IMR-90 (cell line): ENCODE measurements at regions not wholly inside any gene's neighbourhood (a gene's known extent, or its start where the extent isn't known, plus 50 kb on each side); places are given as distances from the start of the nearest gene placed in this dataset.

Source experiments
- ATAC-seq: fragments of 200-7000 bp; cut with Tn5 transposase; 2 replicates; pipeline ENCODE4 v1.9.1; 2020; ENCODE audit warnings: low read depth, mild to moderate bottlenecking, moderate library complexity
- BruUV-seq: library from RNA; stranded (reverse); fragments of 400-500 nt; replicated peaks from 2 replicates; lab custom pipeline; 2021; lab: Mats Ljungman, UMichigan
- CTCF ChIA-PET: fragments of 300-600 bp; formaldehyde crosslinking; extraction: SDS; loops from one replicate; lab custom pipeline; 2021; ENCODE audit warnings: antibody characterized with exemption; lab: Yijun Ruan, JAX
- POLR2A ChIA-PET: fragments of 300-600 bp; sonication (Branson Sonifier 250); formaldehyde crosslinking; loops from one replicate; lab custom pipeline; 2022; ENCODE audit warnings: antibody characterized with exemption; ENCODE audit not compliant: unreplicated experiment; lab: Charles Lee
- DNase-seq: peaks from one replicate; pipeline ENCODE4 v3.0.0; 2013
- H2AFZ ChIP-seq: replicated peaks from 2 replicates; pipeline ENCODE3; 2013; ENCODE audit warnings: low read length, mild to moderate bottlenecking; ENCODE audit not compliant: poor library complexity
- H2AK5ac ChIP-seq: 2 replicates; pipeline ENCODE4 v1.6.1; 2013; ENCODE audit warnings: low read depth, low read length, inconsistent platforms
- H2AK9ac ChIP-seq: replicated peaks from 2 replicates; pipeline ENCODE3; 2013; ENCODE audit warnings: mild to moderate bottlenecking, low read depth, low read length, moderate library complexity; ENCODE audit not compliant: poor library complexity
- H2BK120ac ChIP-seq: 2 replicates; pipeline ENCODE4 v1.6.1; 2013; ENCODE audit warnings: low read depth, low read length, inconsistent platforms
- H2BK15ac ChIP-seq: 3 replicates; pipeline ENCODE4 v1.6.1; 2013; ENCODE audit warnings: low read depth, low read length, inconsistent platforms
- H2BK20ac ChIP-seq: 2 replicates; pipeline ENCODE4 v1.6.1; 2013; ENCODE audit warnings: low read depth, mild to moderate bottlenecking, inconsistent platforms, low read length, moderate library complexity
- H2BK5ac ChIP-seq: 2 replicates; pipeline ENCODE4 v1.6.1; 2013; ENCODE audit warnings: mild to moderate bottlenecking, low read depth, low read length, inconsistent platforms; ENCODE audit not compliant: poor library complexity, severe bottlenecking
- H3K14ac ChIP-seq: replicated peaks from 2 replicates; pipeline ENCODE4 v1.6.1; 2013; ENCODE audit warnings: low read depth, low read length, inconsistent platforms
- H3K18ac ChIP-seq: 2 replicates; pipeline ENCODE4 v1.6.1; 2013; ENCODE audit warnings: low read depth, low read length, control low read depth
- H3K23ac ChIP-seq: 2 replicates; pipeline ENCODE4 v1.6.1; 2013; ENCODE audit warnings: low read depth, low read length, inconsistent platforms
- H3K27ac ChIP-seq: 2 replicates; pipeline ENCODE4 v1.5.1; 2013; ENCODE audit warnings: mild to moderate bottlenecking, control low read depth, low read length; ENCODE audit not compliant: insufficient read depth
- H3K27me3 ChIP-seq: 2 replicates; pipeline ENCODE4 v1.6.1; 2013; ENCODE audit warnings: low read length; ENCODE audit not compliant: control insufficient read depth, insufficient read depth
- H3K36me3 ChIP-seq: 2 replicates; pipeline ENCODE4 v1.6.1; 2013; ENCODE audit warnings: low read length, mixed read lengths; ENCODE audit not compliant: control insufficient read depth, insufficient read depth
- H3K4ac ChIP-seq: 2 replicates; pipeline ENCODE4 v1.6.1; 2013; ENCODE audit warnings: low read depth, low read length, inconsistent platforms
- H3K4me1 ChIP-seq: 2 replicates; pipeline ENCODE4 v1.6.1; 2013; ENCODE audit warnings: low read length, mixed read lengths; ENCODE audit not compliant: control insufficient read depth, insufficient read depth
- H3K4me2 ChIP-seq: 2 replicates; pipeline ENCODE4 v1.6.1; 2013; ENCODE audit warnings: low read depth, mild to moderate bottlenecking, control low read depth, low read length, moderate library complexity
- H3K4me3 ChIP-seq: 2 replicates; pipeline ENCODE4 v1.5.1; 2013; ENCODE audit warnings: low read depth, mild to moderate bottlenecking, control low read depth, low read length, moderate library complexity; ENCODE audit not compliant: insufficient read depth
- H3K56ac ChIP-seq: 2 replicates; pipeline ENCODE4 v1.6.1; 2013; ENCODE audit warnings: low read length, inconsistent platforms; ENCODE audit not compliant: insufficient read depth; ENCODE audit errors: extremely low read depth
- H3K79me1 ChIP-seq, 2 experiments: 2 replicates each; pipeline ENCODE4 v1.6.1; 2013; ENCODE audit warnings: low read length in 2 of 2, inconsistent platforms in 1 of 2, low read depth in 1 of 2
- H3K9ac ChIP-seq: 2 replicates; pipeline ENCODE4 v1.6.1; 2013; ENCODE audit warnings: low read depth, low read length, control low read depth
- H3K9me1 ChIP-seq: 2 replicates; pipeline ENCODE4 v1.6.1; 2013; ENCODE audit warnings: low read length, inconsistent platforms; ENCODE audit not compliant: insufficient read depth
- H3K9me3 ChIP-seq: 2 replicates; pipeline ENCODE4 v1.6.1; 2013; ENCODE audit warnings: low read length; ENCODE audit not compliant: control insufficient read depth, insufficient read depth
- H4K20me1 ChIP-seq: 2 replicates; pipeline ENCODE4 v1.6.1; 2013; ENCODE audit warnings: low read length, inconsistent platforms; ENCODE audit not compliant: insufficient read depth
- H4K5ac ChIP-seq: 2 replicates; pipeline ENCODE4 v1.6.1; 2013; ENCODE audit warnings: mild to moderate bottlenecking, low read depth, low read length, control low read depth
- H4K8ac ChIP-seq, 2 experiments: 2 replicates each; pipeline ENCODE4 v1.6.1; 2013; ENCODE audit warnings: low read depth in 2 of 2, low read length in 2 of 2, control low read depth in 1 of 2, inconsistent platforms in 1 of 2
- H4K91ac ChIP-seq: 2 replicates; pipeline ENCODE4 v1.6.1; 2013; ENCODE audit warnings: low read depth, low read length, inconsistent platforms; ENCODE audit not compliant: insufficient read depth
- CEBPB ChIP-seq: IDR thresholded peaks from 2 replicates; pipeline ENCODE4 v1.6.1; 2012; ENCODE audit warnings: low read depth, low read length, improper control_type of control experiment
- MAZ ChIP-seq: IDR thresholded peaks from 2 replicates; pipeline ENCODE4 v1.6.1; 2012; ENCODE audit warnings: low read depth, mild to moderate bottlenecking, low read length, improper control_type of control experiment, moderate library complexity, borderline replicate concordance
- MXI1 ChIP-seq: IDR thresholded peaks from 2 replicates; pipeline ENCODE4 v1.6.1; 2012; ENCODE audit warnings: low read depth, mild to moderate bottlenecking, low read length, moderate library complexity, borderline replicate concordance
- RFX5 ChIP-seq: IDR thresholded peaks from 2 replicates; pipeline ENCODE4 v1.8.0; 2012; ENCODE audit warnings: low read depth, mild to moderate bottlenecking, low read length, moderate library complexity
- SMC3 ChIP-seq: fragments of 150-350 bp; IDR thresholded peaks from 2 replicates; pipeline ENCODE4 v1.6.1; 2016; ENCODE audit warnings: low read depth, mild to moderate bottlenecking, antibody characterized with exemption, low read length, moderate library complexity
- WGBS, 2 experiments: methylation state at CpG; one replicate each; pipeline versions ENCODE4 v1.1.5 to v1.1.7; 2013; ENCODE audit warnings: missing lambda C conversion rate in 2 of 2; ENCODE audit not compliant: insufficient read length in 1 of 2; ENCODE audit errors: extremely low coverage in 2 of 2; 5-methylcytosine and 5-hydroxymethylcytosine counted together
- dilution Hi-C: fragments of 300-500 bp; cut with HindIII; formaldehyde crosslinking; loops from one replicate; pipeline ENCODE4 v1.14.3; 2018; ENCODE audit warnings: low sequenced_read_pairs; ENCODE audit not compliant: unreplicated experiment
- in situ Hi-C: fragments of 300-500 bp; cut with MboI; formaldehyde crosslinking; loops from 3 replicates; pipeline ENCODE4 v1.14.3; 2019; ENCODE audit warnings: low sequenced_read_pairs, inconsistent platforms, mixed read lengths
- intact Hi-C: fragments of 100-400 bp; cut with micrococcal nuclease; formaldehyde crosslinking; loops from 2 replicates; pipeline ENCODE4 v1.10.0; 2022
- TF ChIP-seq, protein P1 (sequence below): fragments of 150-350 bp; IDR thresholded peaks from 2 replicates; pipeline ENCODE4 v1.6.1; 2016; ENCODE audit warnings: low read depth, mild to moderate bottlenecking, low read length, moderate library complexity, borderline replicate concordance

DNA sequence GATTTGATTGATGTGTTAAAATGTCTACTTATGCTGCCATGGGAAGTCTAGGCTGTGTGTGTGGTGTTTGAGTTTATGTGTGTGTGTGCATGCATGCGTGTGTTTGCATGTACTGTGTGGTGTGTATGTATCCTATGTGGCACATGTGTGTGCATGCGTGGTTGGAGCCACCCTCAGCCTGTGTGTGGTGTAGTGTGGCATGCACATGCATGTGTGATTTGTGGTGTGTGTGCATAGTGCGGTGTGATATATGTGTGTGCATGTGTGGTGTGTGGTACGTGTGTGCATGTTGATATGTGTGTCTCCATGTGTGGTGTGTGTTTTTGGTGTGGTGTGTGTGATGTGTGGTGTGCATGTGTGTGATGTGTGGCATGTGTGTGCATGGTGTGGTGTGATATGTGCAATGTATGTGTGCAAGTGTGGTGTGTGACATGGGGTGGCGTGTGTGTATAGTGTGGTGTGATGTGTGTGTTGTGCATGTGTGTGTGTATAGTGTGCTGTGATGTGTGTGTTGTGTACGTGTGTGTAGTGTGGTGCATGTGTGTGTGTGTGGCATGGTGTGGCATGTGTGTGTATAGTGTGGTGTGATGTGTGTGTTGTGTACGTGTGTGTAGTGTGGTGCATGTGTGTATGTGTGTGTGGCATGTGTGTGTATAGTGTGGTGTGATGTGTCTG is 66.6 kb upstream of the HDAC4 start:
- H3K36me3 ChIP-seq, result no peaks in the 10 kb centered on the region
- H2BK5ac ChIP-seq, result peak overlapping the region; percentile 68
- no peak overlapping the region for H2AK9ac ChIP-seq
- H3K4me1 ChIP-seq, result no peaks in the 10 kb centered on the region
- no peaks in the 10 kb centered on the region for H3K27me3 ChIP-seq
- DNase-seq (no peak), ATAC-seq (no peak)
- H3K14ac ChIP-seq, result no peak overlapping the region
- H2BK15ac ChIP-seq, result no peak overlapping the region
- no peak overlapping the region for H4K5ac ChIP-seq
- in situ Hi-C loops (no loop called here), intact Hi-C loops (no loop called here), dilution Hi-C loops (no loop called here)
- H3K23ac ChIP-seq, result no peak overlapping the region
- no peak overlapping the region for H4K91ac ChIP-seq
- no TSS peak for BruUV-seq
- H3K27ac ChIP-seq, result no peak overlapping the region
- no peak overlapping the region for H2AK5ac ChIP-seq
- POLR2A ChIA-PET, result no interaction called here
- H3K18ac ChIP-seq, result no peak overlapping the region
- H2BK120ac ChIP-seq, result no peak overlapping the region
- no peak overlapping the region for H3K4ac ChIP-seq
- no peak overlapping the region for H3K4me2 ChIP-seq
- H3K79me1 ChIP-seq, result no peaks in the 10 kb centered on the region
- H3K9me1 ChIP-seq, result no peaks in the 10 kb centered on the region
- H3K56ac ChIP-seq, result no peak overlapping the region
- H2AFZ ChIP-seq, result peak overlapping the region; percentile 21
- CTCF ChIA-PET, result no interaction called here
- TF ChIP-seq, protein P1, sequence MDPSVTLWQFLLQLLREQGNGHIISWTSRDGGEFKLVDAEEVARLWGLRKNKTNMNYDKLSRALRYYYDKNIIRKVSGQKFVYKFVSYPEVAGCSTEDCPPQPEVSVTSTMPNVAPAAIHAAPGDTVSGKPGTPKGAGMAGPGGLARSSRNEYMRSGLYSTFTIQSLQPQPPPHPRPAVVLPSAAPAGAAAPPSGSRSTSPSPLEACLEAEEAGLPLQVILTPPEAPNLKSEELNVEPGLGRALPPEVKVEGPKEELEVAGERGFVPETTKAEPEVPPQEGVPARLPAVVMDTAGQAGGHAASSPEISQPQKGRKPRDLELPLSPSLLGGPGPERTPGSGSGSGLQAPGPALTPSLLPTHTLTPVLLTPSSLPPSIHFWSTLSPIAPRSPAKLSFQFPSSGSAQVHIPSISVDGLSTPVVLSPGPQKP, result no peak
- TF ChIP-seq MXI1, result no peak
- no peak for TF ChIP-seq RFX5
- no peak for TF ChIP-seq CEBPB
- TF ChIP-seq MAZ, result no peak
- no peak for TF ChIP-seq SMC3
- no peak overlapping the region for H2BK20ac ChIP-seq
- peaks cover 9% of the 10 kb centered on the region for H3K9me3 ChIP-seq
- H3K4me3 ChIP-seq, result no peak overlapping the region
- H3K9ac ChIP-seq, result no peak overlapping the region
- no peaks in the 10 kb centered on the region for H4K20me1 ChIP-seq
- WGBS, 2 experiments, result 65% methylated on average over 5 of the region's 7 CpGs; no CpG with 5 or more reads in 1 of the 2 experiments
- H4K8ac ChIP-seq, result no peak overlapping the region
